HCT116 (cell line): ENCODE measurements at regions not wholly inside any gene's neighbourhood (a gene's known extent, or its start where the extent isn't known, plus 50 kb on each side); places are given as distances from the start of the nearest gene placed in this dataset.

Experiments
- ATAC-seq: fragments of 200-7000 bp; cut with Tn5 transposase; 2 replicates; pipeline ENCODE4 v1.9.1; 2020; ENCODE audit warnings: mild to moderate bottlenecking, moderate library complexity
- BruUV-seq: library from RNA; stranded (reverse); fragments of 400-500 nt; replicated peaks from 2 replicates; lab custom pipeline; 2021; lab: Mats Ljungman, UMichigan
- CTCF ChIA-PET: fragments of 300-600 bp; sonication (Branson Sonifier 250); formaldehyde crosslinking; loops from one replicate; lab custom pipeline; 2021; ENCODE audit warnings: antibody characterized with exemption; lab: Charles Lee
- POLR2A ChIA-PET: fragments of 300-600, 350-600 bp; sonication (Branson Sonifier 250); formaldehyde crosslinking; loops from one replicate; lab custom pipeline; 2021; ENCODE audit warnings: antibody characterized with exemption; lab: Charles Lee
- RAD21 ChIA-PET, 2 experiments: fragments of 300-600 bp; sonication (Branson Sonifier 250); formaldehyde crosslinking; loops; one replicate each; lab custom pipeline; 2023; ENCODE audit warnings: low total read pairs in 2 of 2; ENCODE audit not compliant: uncharacterized antibody in 2 of 2, unreplicated experiment in 2 of 2, low non-redundant PET in 1 of 2; lab: Charles Lee
- DNase-seq: peaks from one replicate; pipeline ENCODE4 v3.0.0-alpha.2; 2010; ENCODE audit warnings: low read depth, low spot score
- H2AFZ ChIP-seq: fragments of 200-600 bp; shearing (Covaris generic), sonication (generic); 2 replicates; pipeline ENCODE4 v1.6.1; 2017; ENCODE audit warnings: low read depth, mixed run types, mixed read lengths, antibody characterized with exemption, low read length; ENCODE audit not compliant: poor library complexity, severe bottlenecking
- H3K27ac ChIP-seq: 2 replicates; pipeline ENCODE4 v1.5.1; 2012; ENCODE audit warnings: low read depth, low read length
- H3K27me3 ChIP-seq: fragments of 200-600 bp; sonication (generic); 2 replicates; pipeline ENCODE4 v1.6.1; 2016; ENCODE audit warnings: mixed run types, low read length, mixed read lengths; ENCODE audit not compliant: insufficient read depth
- H3K36me3 ChIP-seq, 2 experiments: fragments of 200-500 bp in 1 of 2; fragments of 200-600 bp in 1 of 2; sonication (Bioruptor generic) in 1 of 2; sonication (generic) in 1 of 2; 2 replicates each; pipeline versions ENCODE4 v1.5.1 to v1.6.1; 2014 to 2016; ENCODE audit warnings: low read length in 2 of 2, inconsistent platforms in 1 of 2, mixed read lengths in 1 of 2, mixed run types in 1 of 2; ENCODE audit not compliant: insufficient read depth in 2 of 2, control insufficient read depth in 1 of 2
- H3K4me1 ChIP-seq, 2 experiments: fragments of 200-600 bp in 1 of 2; sonication (generic) in 1 of 2; 2 replicates each; pipeline versions ENCODE4 v1.5.1 to v1.6.1; 2012 to 2017; ENCODE audit warnings: low read length in 2 of 2, inconsistent platforms in 1 of 2, mild to moderate bottlenecking in 1 of 2, mixed read lengths in 1 of 2, mixed run types in 1 of 2, moderate library complexity in 1 of 2; ENCODE audit not compliant: insufficient read depth in 2 of 2, control insufficient read depth in 1 of 2
- H3K4me2 ChIP-seq: fragments of 200-600 bp; sonication (generic); 2 replicates; pipeline ENCODE4 v1.6.1; 2017; ENCODE audit warnings: mixed run types, low read length, mixed read lengths
- H3K4me3 ChIP-seq, 2 experiments: fragments of 200-600 bp in 1 of 2; sonication (generic) in 1 of 2; replicated peaks in 1 of 2; 2 replicates each; pipeline ENCODE4 v1.5.1; 2011 to 2016; ENCODE audit warnings: low read length in 2 of 2, control low read depth in 1 of 2, low read depth in 1 of 2, mild to moderate bottlenecking in 1 of 2, mixed read lengths in 1 of 2, mixed run types in 1 of 2
- H3K79me2 ChIP-seq: fragments of 200-600 bp; sonication (generic); 2 replicates; pipeline ENCODE4 v1.6.1; 2017; ENCODE audit warnings: mild to moderate bottlenecking, mixed run types, low read length, moderate library complexity, mixed read lengths; ENCODE audit not compliant: insufficient read depth
- H3K9ac ChIP-seq: fragments of 200-600 bp; sonication (generic); 2 replicates; pipeline ENCODE4 v1.6.1; 2016; ENCODE audit warnings: low read length, mixed read lengths
- H3K9me2 ChIP-seq: fragments of 200-600 bp; sonication (generic), shearing (Covaris generic); 2 replicates; pipeline ENCODE4 v1.6.1; 2017; ENCODE audit warnings: mixed run types, mild to moderate bottlenecking, moderate library complexity; ENCODE audit not compliant: insufficient read depth
- H3K9me3 ChIP-seq, 2 experiments: fragments of 200-500 bp in 1 of 2; fragments of 200-600 bp in 1 of 2; sonication (Bioruptor generic) in 1 of 2; sonication (generic) in 1 of 2; 2 replicates each; pipeline ENCODE4 v1.6.1; 2014 to 2017; ENCODE audit warnings: low read length in 2 of 2, mixed read lengths in 2 of 2, inconsistent platforms in 1 of 2, low read depth in 1 of 2, mild to moderate bottlenecking in 1 of 2, mixed run types in 1 of 2, moderate library complexity in 1 of 2; ENCODE audit not compliant: control insufficient read depth in 1 of 2, insufficient read depth in 1 of 2
- H4K20me1 ChIP-seq: fragments of 200-600 bp; sonication (generic), shearing (Covaris generic); 2 replicates; pipeline ENCODE4 v1.6.1; 2017; ENCODE audit warnings: mixed run types, mild to moderate bottlenecking, moderate library complexity; ENCODE audit not compliant: insufficient read depth
- CEBPB ChIP-seq: IDR thresholded peaks from 2 replicates; pipeline ENCODE4 v1.6.1; 2012; ENCODE audit warnings: low read depth
- CTCF ChIP-seq, 3 experiments: fragments of 200-600 bp in 1 of 3; sonication (generic) in 1 of 3; IDR thresholded peaks in 2 of 3; conservative IDR thresholded peaks in 1 of 3; 2 replicates each; pipeline ENCODE4 v1.5.1; 2012 to 2017; ENCODE audit warnings: low read depth in 2 of 3, low read length in 2 of 3, antibody characterized with exemption in 1 of 3, borderline replicate concordance in 1 of 3, control low read depth in 1 of 3, mild to moderate bottlenecking in 1 of 3, mixed read lengths in 1 of 3, mixed run types in 1 of 3, moderate library complexity in 1 of 3; ENCODE audit not compliant: insufficient read depth in 1 of 3
- EGR1 ChIP-seq: IDR thresholded peaks from 2 replicates; pipeline ENCODE4 v1.6.1; 2012; ENCODE audit warnings: low read depth
- EZH2phosphoT487 ChIP-seq: fragments of 200-600 bp; IDR thresholded peaks from 2 replicates; pipeline ENCODE4 v1.6.1; 2018; ENCODE audit warnings: antibody characterized with exemption, borderline replicate concordance
- FOSL1 ChIP-seq: IDR thresholded peaks from 2 replicates; pipeline ENCODE4 v1.6.1; 2012; ENCODE audit warnings: low read depth
- JUND ChIP-seq: IDR thresholded peaks from 2 replicates; pipeline ENCODE4 v1.6.1; 2012
- POLR2A ChIP-seq: IDR thresholded peaks from 2 replicates; pipeline ENCODE4 v1.7.0; 2011; ENCODE audit warnings: borderline replicate concordance; ENCODE audit not compliant: insufficient read depth, insufficient read length; ENCODE audit errors: extremely low read depth
- POLR2AphosphoS5 ChIP-seq: IDR thresholded peaks from 2 replicates; pipeline ENCODE4 v1.6.1; 2011; ENCODE audit warnings: mild to moderate bottlenecking, low read depth, low read length, moderate library complexity
- RAD21 ChIP-seq: IDR thresholded peaks from 2 replicates; pipeline ENCODE4 v1.6.1; 2012; ENCODE audit warnings: low read depth, mild to moderate bottlenecking
- SIN3A ChIP-seq: IDR thresholded peaks from 2 replicates; pipeline ENCODE4 v1.6.1; 2012; ENCODE audit warnings: low read depth
- SP1 ChIP-seq: IDR thresholded peaks from 2 replicates; pipeline ENCODE4 v1.6.1; 2012; ENCODE audit warnings: low read depth
- SRF ChIP-seq: IDR thresholded peaks from 2 replicates; pipeline ENCODE4 v1.6.1; 2012; ENCODE audit warnings: low read depth
- YY1 ChIP-seq: IDR thresholded peaks from 2 replicates; pipeline ENCODE4 v1.6.1; 2011; ENCODE audit warnings: low read length, low read depth, moderate library complexity, mild to moderate bottlenecking; ENCODE audit not compliant: insufficient replicate concordance; ENCODE audit errors: extremely low read depth
- ZBTB33 ChIP-seq: IDR thresholded peaks from 2 replicates; pipeline ENCODE4 v1.6.1; 2011; ENCODE audit warnings: mild to moderate bottlenecking, low read length, moderate library complexity; ENCODE audit not compliant: insufficient replicate concordance; ENCODE audit errors: extremely low read depth
- ZFX ChIP-seq: fragments of 450-650 bp; IDR thresholded peaks from 2 replicates; pipeline ENCODE4 v1.6.1; 2017
- intact Hi-C: fragments of 100-400 bp; cut with micrococcal nuclease; formaldehyde crosslinking; loops from 2 replicates; pipeline ENCODE4 v1.10.0; 2022
- TF ChIP-seq, protein P1 (sequence below): IDR thresholded peaks from 2 replicates; pipeline ENCODE4 v1.6.1; 2012; ENCODE audit warnings: low read depth

- POLR2A ChIA-PET = no interaction called here
- intact Hi-C loops = no loop called here
- DNase-seq = no peak
- Histone ChIP-seq H3K4me3 (no peak overlapping the region), H3K9me3 (no peaks in the 10 kb centered on the region), H3K27me3 (peaks cover 39% of the 10 kb centered on the region), H4K20me1 (no peaks in the 10 kb centered on the region), H3K79me2 (no peaks in the 10 kb centered on the region), H3K4me1 (no peaks in the 10 kb centered on the region), H3K9me2 (no peaks in the 10 kb centered on the region), H3K9ac (no peak overlapping the region), H3K27ac (no peak overlapping the region), H3K4me2 (no peak overlapping the region), H2AFZ (no peak overlapping the region), H3K36me3 (no peaks in the 10 kb centered on the region)
- BruUV-seq = no TSS peak
- no peak for TF ChIP-seq RAD21
- TF ChIP-seq POLR2A = no peak
- no peak for TF ChIP-seq ZFX
- TF ChIP-seq, protein P1, sequence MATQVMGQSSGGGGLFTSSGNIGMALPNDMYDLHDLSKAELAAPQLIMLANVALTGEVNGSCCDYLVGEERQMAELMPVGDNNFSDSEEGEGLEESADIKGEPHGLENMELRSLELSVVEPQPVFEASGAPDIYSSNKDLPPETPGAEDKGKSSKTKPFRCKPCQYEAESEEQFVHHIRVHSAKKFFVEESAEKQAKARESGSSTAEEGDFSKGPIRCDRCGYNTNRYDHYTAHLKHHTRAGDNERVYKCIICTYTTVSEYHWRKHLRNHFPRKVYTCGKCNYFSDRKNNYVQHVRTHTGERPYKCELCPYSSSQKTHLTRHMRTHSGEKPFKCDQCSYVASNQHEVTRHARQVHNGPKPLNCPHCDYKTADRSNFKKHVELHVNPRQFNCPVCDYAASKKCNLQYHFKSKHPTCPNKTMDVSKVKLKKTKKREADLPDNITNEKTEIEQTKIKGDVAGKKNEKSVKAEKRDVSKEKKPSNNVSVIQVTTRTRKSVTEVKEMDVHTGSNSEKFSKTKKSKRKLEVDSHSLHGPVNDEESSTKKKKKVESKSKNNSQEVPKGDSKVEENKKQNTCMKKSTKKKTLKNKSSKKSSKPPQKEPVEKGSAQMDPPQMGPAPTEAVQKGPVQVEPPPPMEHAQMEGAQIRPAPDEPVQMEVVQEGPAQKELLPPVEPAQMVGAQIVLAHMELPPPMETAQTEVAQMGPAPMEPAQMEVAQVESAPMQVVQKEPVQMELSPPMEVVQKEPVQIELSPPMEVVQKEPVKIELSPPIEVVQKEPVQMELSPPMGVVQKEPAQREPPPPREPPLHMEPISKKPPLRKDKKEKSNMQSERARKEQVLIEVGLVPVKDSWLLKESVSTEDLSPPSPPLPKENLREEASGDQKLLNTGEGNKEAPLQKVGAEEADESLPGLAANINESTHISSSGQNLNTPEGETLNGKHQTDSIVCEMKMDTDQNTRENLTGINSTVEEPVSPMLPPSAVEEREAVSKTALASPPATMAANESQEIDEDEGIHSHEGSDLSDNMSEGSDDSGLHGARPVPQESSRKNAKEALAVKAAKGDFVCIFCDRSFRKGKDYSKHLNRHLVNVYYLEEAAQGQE = no peak
- TF ChIP-seq FOSL1 = no peak
- no peak for TF ChIP-seq JUND
- no peak for TF ChIP-seq ZBTB33
- TF ChIP-seq CEBPB = no peak
- no peak for TF ChIP-seq YY1
- TF ChIP-seq SRF = no peak
- TF ChIP-seq EGR1 = no peak
- no peak for TF ChIP-seq SIN3A
- no peak for TF ChIP-seq SP1
- TF ChIP-seq POLR2AphosphoS5 = no peak
- no peak for TF ChIP-seq CTCF (IDR thresholded peaks at IDR 0.05 in 2 of 3, conservative IDR thresholded peaks at IDR 0.05 in 1 of 3; ENCODE audit: borderline replicate concordance in 1 of 3, insufficient read depth in 1 of 3, low read depth in 2 of 3, low read length in 2 of 3)
- TF ChIP-seq EZH2phosphoT487 = no peak
- CTCF ChIA-PET = interaction anchor here (1.0 kb wide), 1 partner anchor 9 kb away, joined by 3 read pairs; no protein-coding TSS in a partner anchor
- no peak for ATAC-seq
- RAD21 ChIA-PET = no interaction called here
Measured at GRCh38 chr10:120327675-120328074, 129.4 kb upstream of the PLPP4 start.
